Hematopoietic multipotent progenitor cell treated with erythropoietin and hydrocortisone succinate and interleukin-3 and kit ligand, for 6 days (in vitro differentiated cells): ENCODE measurements at regions not wholly inside any gene's neighbourhood (a gene's known extent, or its start where the extent isn't known, plus 50 kb on each side); places are given as distances from the start of the nearest gene placed in this dataset.
A peak's percentile ranks its signal among the peaks of the same experiment; 100 is the strongest.

Experiments used
- DNase-seq: peaks from one replicate; pipeline ENCODE4 v3.0.0-alpha.2; 2015

GRCh38 chr5:148913985-148914431 is 87.6 kb downstream of the ADRB2 start:
- DNase-seq, result peak; percentile 19

- peak; percentile 36 for DNase-seq
These were observed 88.9 kb downstream of the ADRB2 start for GRCh38 chr5:148915224-148915817.

DNA sequence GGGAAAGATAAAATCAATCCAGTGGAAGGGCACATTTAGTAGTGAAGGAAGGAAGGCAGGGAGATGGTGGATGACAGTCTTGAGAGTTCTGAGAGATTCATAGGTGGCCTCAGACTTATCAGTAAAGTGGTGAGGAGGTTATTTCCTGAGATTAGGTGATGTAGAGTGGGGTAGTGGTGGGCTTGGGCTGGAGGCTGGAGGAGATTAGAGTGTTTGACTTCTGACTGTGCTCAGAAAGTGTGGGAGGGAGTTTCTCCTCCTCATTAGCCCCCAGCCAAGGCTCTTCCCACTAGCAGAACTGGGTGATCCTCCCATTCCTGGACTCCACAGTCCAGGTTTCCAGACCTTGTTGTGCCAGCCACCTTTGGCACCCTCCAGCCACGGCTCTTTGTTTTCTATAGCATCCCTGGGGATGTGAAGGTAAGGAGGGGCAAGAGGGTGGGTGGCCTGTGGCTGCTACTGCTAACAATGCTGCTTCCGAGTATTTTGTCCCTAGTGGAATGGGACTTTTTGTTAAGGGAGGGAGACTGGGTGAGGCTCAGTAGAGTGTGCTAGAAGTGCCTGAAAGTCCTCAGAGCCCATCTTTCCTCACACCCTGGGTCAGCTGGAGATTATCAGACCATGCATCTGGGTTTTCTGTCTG is 94.4 kb downstream of the ADRB2 start:
- no peak for DNase-seq

DNA sequence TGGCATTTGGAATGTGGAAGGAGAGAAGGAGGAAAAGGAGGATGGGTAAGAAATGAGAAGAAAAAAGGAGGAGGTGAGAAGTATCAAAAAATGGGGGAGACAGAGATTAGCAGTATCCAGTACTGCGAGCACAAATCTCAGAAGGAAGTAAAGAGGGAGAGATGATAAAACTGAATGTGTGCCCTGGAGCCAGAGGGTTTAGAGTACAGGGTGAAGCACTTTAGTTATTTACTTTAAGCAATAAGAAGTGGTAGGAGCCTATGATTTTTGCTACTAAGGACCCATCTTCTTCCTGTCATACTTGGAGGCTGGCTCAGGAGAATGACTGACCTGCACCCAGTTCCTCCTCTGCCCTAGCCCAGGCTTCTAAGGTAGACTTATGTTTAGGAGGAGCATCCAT is 94.9 kb downstream of the ADRB2 start:
- DNase-seq, result no peak

GRCh38 chr5:148922606-148923005 is 96.2 kb downstream of the ADRB2 start:
- DNase-seq, result no peak

DNA sequence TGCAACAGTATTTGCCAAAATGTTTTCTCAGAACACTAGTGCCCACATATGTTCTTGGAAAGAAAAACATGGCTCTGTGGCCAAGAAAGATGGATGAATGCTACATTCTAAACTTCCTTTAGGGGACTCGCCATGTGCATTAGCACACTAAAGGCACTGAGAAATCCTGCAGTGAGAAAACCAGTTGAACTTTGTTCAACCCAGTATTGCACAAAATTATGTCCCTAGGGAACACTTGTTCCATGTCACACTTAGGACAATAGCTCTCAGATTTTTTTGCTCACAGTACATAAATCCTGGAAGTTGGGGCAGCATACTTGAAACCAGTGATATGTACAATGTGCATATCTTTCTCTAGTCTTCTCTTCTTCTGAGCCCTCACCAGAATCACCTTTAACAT is 96.6 kb downstream of the ADRB2 start:
- DNase-seq, result no peak

DNA sequence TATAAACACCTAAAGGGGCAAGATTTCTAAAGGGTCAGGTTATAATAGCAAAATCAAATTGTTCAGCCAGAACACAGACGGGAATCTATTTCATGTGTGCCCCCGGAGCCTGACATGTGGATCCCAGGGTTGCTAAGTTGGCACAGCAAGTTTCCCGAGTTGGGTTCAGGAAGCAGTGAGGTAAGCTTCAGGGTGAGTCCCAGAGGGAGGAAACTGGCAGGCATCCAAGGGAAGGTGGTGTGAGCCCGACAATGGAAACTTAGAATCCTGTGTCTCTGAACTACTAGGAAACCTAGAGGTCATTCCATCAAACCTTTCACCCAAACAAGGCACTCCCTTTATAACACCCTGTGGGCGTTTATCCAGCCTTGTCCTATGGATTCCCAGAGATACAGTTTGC is 98.4 kb downstream of the ADRB2 start:
- no peak for DNase-seq

DNA sequence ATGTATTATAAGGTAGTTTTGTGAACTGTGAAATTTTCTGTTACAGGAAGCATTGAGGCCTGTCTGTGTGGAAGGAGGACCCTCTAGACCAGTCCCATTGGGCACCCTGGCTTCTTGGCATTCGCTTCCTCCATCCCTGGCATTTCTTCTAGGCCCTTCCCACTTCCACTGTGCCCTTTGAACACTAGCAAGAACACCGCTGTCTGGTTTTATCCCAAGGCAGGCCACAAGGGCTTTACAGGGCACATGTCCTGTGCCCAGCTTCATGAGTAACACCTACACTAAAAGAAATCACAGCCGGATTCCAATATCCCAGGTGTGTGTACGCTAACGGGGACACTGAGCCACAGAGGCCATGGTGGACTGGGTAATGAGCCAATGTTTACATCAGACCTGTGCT is 99.8 kb downstream of the ADRB2 start:
- DNase-seq, result no peak

- no peak for DNase-seq
These were observed 101.0 kb downstream of the ADRB2 start for GRCh38 chr5:148927307-148927946.

DNA sequence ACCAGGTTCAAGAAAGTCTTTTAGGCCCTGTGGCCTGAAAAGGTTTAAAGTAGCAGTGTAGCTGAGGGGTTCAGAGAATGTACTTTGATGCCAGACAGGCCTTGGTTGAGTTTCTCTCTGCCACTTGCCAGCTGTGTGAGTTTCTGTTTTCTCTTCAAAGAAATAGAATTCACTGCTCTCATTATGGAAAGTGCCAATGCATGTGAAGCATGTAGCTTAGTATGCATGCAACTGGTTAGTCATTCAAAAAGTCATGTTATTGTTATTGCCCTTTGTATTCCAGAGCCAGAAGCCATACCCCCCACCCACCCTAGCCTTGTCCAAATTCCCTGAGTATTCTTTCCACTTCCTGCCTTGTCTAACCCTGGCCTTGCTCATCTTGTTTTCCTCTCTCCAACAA is 101.7 kb downstream of the ADRB2 start:
- DNase-seq, result no peak

DNA sequence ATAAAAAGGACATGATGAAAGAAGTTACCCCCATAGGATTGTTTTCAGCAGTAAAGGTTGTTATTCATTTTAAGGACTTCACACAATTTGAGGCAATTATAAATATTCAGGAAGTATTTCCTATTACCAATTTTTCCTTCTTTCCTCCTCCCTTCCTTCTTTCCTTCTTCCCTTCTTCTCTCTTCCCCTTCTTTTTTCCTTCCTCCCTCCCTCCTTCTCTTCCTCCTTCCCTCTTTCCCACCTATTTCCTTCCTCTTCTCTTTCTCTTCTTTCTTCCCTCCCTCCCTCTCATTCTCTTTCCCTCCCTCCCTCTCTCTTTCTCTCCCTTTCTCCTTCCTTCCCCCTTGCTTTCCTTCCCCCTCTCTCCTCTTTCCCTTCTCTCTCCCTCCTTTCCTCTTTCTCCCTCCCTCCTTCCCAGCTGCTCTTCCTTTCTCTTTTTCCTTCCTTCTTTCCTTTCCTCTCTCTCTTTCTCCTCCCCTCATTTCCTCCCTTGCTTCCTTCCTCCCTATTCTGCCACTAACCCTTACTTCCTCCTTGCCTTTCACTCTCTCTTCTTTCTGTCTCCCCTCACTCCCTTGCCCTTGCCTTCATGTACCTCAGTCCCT is 105.1 kb downstream of the ADRB2 start:
- no peak for DNase-seq

GRCh38 chr5:148932355-148932935 is 106.0 kb downstream of the ADRB2 start:
- DNase-seq, result no peak

DNA sequence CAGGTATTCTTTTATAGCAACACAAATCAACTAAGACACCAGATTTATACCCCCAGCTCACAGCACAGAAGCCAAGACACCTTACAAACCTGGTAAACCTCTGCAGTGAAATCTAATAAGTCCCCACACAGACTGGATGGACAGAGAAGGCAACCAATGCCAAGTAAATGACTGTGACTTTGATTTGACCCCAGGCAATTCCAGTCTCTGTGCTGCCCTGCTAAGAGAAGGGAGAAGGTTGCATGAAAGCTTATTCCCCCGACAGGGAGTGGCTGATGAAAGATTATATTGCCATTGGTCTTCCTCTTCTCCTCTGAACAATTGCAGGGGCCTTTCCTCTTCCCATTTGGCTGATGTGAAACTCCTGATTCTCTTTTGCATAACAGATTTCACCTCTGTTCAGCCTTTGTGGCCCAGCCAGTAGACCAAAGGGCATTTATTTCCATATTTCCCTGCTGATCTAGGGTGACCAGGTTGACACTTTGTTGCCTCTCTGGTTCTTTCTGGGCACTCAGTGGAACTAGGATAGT is 107.6 kb downstream of the ADRB2 start:
- DNase-seq, result no peak

GRCh38 chr5:148934895-148935400 is 108.5 kb downstream of the ADRB2 start:
- DNase-seq, result no peak

- no peak for DNase-seq
These were observed 110.8 kb downstream of the ADRB2 start for GRCh38 chr5:148937239-148937638.

GRCh38 chr5:148937830-148938521 is 111.6 kb downstream of the ADRB2 start:
- DNase-seq, result no peak

GRCh38 chr5:148938522-148938882 is 112.1 kb downstream of the ADRB2 start:
- DNase-seq, result no peak

DNA sequence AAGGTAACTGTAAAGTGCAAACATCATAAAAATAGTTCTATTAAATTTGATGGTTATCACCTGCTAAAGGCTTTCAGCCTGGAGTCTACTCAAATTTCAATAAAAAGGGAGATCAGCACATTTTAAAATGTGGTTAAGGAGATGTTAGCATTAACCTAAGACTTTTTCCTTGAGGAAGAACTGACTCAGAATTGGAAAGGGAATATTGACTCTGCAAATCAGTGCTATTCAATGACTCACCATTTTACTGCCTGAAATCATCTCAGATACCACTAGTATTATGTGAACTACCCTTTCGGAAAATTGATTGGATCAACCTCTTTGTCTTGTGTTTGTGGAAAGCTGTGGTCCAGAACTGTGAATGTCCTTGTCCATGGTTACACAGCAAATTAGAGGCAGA is 113.3 kb downstream of the ADRB2 start:
- DNase-seq, result no peak

DNA sequence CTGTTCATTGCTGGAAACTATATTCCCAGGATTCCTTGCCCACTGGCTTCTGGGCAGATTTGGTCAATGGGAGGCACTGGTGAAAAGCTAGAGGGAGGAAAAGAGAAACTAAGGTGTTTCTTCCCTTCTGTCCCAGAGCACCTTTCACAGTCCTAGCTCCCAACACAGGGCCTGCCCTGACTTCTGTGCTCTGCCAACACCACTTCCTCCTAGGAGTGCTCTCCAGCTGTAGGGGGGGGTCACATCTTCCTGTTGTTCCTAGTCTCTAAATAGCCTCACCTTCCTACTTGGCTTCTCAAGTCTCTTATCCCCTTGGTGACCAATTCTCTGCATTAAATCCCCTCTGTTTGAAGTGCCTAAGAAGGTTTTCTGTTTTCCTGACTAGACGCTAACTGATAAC is 115.4 kb downstream of the ADRB2 start:
- DNase-seq, result no peak

- DNase-seq, result no peak
These were observed 112.9 kb downstream of the SH3TC2 start for GRCh38 chr5:148949841-148950470.

DNA sequence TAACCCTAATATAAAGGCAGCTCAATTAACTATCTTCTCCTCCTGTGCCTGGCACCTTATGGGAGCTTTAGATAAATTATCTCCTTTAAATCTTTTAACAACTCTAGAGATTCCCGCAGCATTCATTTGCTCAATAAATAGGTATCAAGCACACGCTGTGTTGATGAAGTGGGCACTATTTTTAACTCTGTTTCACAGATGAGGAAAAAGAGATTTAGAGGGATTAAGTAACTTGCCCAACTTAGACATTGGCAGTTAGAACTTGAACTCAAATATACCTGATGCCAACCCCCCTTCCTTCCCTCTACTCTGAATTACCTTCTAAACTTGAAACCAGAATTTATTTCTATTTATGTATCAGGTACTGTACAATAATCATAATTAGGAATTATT is 112.4 kb downstream of the SH3TC2 start:
- DNase-seq, result no peak

GRCh38 chr5:148950892-148951291 is 112.0 kb downstream of the SH3TC2 start:
- peak; percentile 15 for DNase-seq
